ENCODE measurements at regions not wholly inside any gene's neighbourhood (a gene's known extent, or its start where the extent isn't known, plus 50 kb on each side); places are given as distances from the start of the nearest gene placed in this dataset.
"Not testable (repeated sequence)": the region's sequence is repeated elsewhere in the genome, so short reads cannot be mapped to it uniquely, and the experiment has no call there.

GRCh38 chr22:48940266-48941032 is 887.2 kb downstream of the BRD1 start:
- no peak for DNase-seq

- DNase-seq = no peak
These were observed 888.0 kb downstream of the BRD1 start for GRCh38 chr22:48939441-48940265.

GRCh38 chr22:48938741-48939140 is 888.9 kb downstream of the BRD1 start:
- no peak for DNase-seq

- no peak for DNase-seq
These were observed 890.5 kb downstream of the BRD1 start for GRCh38 chr22:48937032-48937639.

GRCh38 chr22:48936391-48936790 is 891.3 kb downstream of the BRD1 start:
- no peak for DNase-seq

GRCh38 chr22:48934446-48934845 is 893.2 kb downstream of the BRD1 start:
- no peak for DNase-seq

- DNase-seq = no peak
These were observed 896.2 kb downstream of the BRD1 start for GRCh38 chr22:48931452-48931851.

GRCh38 chr22:48929276-48929790 is 898.3 kb downstream of the BRD1 start:
- no peak for DNase-seq

GRCh38 chr22:48927591-48927990 is 900.1 kb downstream of the BRD1 start:
- no peak for DNase-seq

GRCh38 chr22:48926643-48927042 is 901.0 kb downstream of the BRD1 start:
- no peak for DNase-seq

- DNase-seq = no peak
These were observed 901.5 kb downstream of the BRD1 start for GRCh38 chr22:48926136-48926535.

GRCh38 chr22:48925450-48925849 is 902.2 kb downstream of the BRD1 start:
- DNase-seq = no peak

- DNase-seq = no peak
These were observed 903.7 kb downstream of the BRD1 start for GRCh38 chr22:48923996-48924395.

GRCh38 chr22:48923165-48923865 is 904.4 kb downstream of the BRD1 start:
- DNase-seq = no peak

GRCh38 chr22:48921411-48921903 is 906.2 kb downstream of the BRD1 start:
- DNase-seq = no peak

- DNase-seq = no peak
These were observed 906.9 kb downstream of the BRD1 start for GRCh38 chr22:48920776-48921241.

GRCh38 chr22:48919851-48920589 is 907.7 kb downstream of the BRD1 start:
- no peak for DNase-seq

GRCh38 chr22:48919187-48919590 is 908.5 kb downstream of the BRD1 start:
- DNase-seq = no peak

GRCh38 chr22:48918585-48919186 is 909.0 kb downstream of the BRD1 start:
- DNase-seq = no peak

GRCh38 chr22:48912356-48913066 is 915.2 kb downstream of the BRD1 start:
- not testable (repeated sequence) for DNase-seq

- DNase-seq = peak; percentile 58
These were observed 916.0 kb downstream of the BRD1 start for GRCh38 chr22:48911647-48912046.

Measured in activated naive CD4-positive, alpha-beta T cell treated with anti-CD3 and anti-CD28 coated beads, Interleukin-2, amount 50 U/mL, for 16 hours (primary cell).